HG02610 (cell line): ENCODE measurements at regions not wholly inside any gene's neighbourhood (a gene's known extent, or its start where the extent isn't known, plus 50 kb on each side); places are given as distances from the start of the nearest gene placed in this dataset.

Experiments
- ATAC-seq: cut with Tn5 transposase; IDR thresholded peaks from one replicate; pipeline ENCODE4 v1.9.1; 2021; ENCODE audit warnings: mild to moderate bottlenecking, moderate library complexity; ENCODE audit not compliant: unreplicated experiment

- ATAC-seq = no peak
Measured at GRCh38 chr7:31455844-31456243, 58.0 kb upstream of the ITPRID1 start.

- no peak for ATAC-seq
Measured at GRCh38 chr7:31456646-31457368, 57.1 kb upstream of the ITPRID1 start.

GRCh38 chr7:31457551-31457950 is 56.3 kb upstream of the ITPRID1 start:
- ATAC-seq = no peak

- no peak for ATAC-seq
Measured at GRCh38 chr7:31458203-31458602, 55.7 kb upstream of the ITPRID1 start.

GRCh38 chr7:31462636-31463035 is 51.3 kb upstream of the ITPRID1 start:
- no peak for ATAC-seq
